Stimulated activated effector memory CD8-positive, alpha-beta T cell treated with anti-CD3 and anti-CD28 coated beads, Interleukin-12 subunit alpha, Interleukin-12 subunit beta, amount 100 ng/mL, for 72 hours (primary cell): ENCODE measurements at regions not wholly inside any gene's neighbourhood (a gene's known extent, or its start where the extent isn't known, plus 50 kb on each side); places are given as distances from the start of the nearest gene placed in this dataset.
"Not testable (repeated sequence)": the region's sequence is repeated elsewhere in the genome, so short reads cannot be mapped to it uniquely, and the experiment has no call there.

ENCODE experiments used
- ATAC-seq: fragments of 150-1000 bp; cut with Tn5 transposase; 2 replicates; pipeline ENCODE4 v1.10.0; 2021
- DNase-seq, 2 donors: peaks; one replicate each; pipeline ENCODE4 v3.0.0; 2021 to 2022; ENCODE audit warnings: low spot score in 2 of 2
- H3K27ac Mint-ChIP-seq: one replicate; pipeline ENCODE4 v1.8.0; 2022; ENCODE audit warnings: mild to moderate bottlenecking, mixed read lengths
- H3K36me3 Mint-ChIP-seq: one replicate; pipeline ENCODE4 v1.8.0; 2022; ENCODE audit warnings: mild to moderate bottlenecking, mixed read lengths
- H3K4me1 Mint-ChIP-seq: one replicate; pipeline ENCODE4 v1.8.0; 2022; ENCODE audit warnings: mixed read lengths
- H3K4me3 Mint-ChIP-seq: one replicate; pipeline ENCODE4 v1.8.0; 2022; ENCODE audit warnings: mild to moderate bottlenecking, mixed read lengths
- H3K9me3 Mint-ChIP-seq: one replicate; pipeline ENCODE4 v1.8.0; 2022; ENCODE audit warnings: mixed read lengths

DNA sequence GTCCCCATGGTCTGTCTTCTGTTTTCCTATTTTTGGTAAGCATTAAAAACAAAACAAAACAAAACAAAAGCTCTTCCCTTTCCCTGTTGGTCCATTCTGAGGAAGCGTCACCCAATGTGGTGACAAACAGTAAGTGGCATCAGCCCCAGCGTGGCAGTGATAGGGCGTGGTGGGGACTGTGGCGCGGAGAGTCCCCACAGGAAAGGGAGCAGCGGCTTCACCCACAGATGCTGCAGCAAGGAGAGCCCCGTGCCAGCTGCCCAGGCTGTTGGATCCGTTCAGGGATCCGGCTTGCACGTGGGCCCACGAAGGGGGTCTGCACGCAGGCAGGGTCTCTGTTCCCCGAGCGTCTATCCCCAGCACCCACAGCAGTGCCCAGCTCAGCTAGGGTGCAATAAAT, 279.2 kb downstream of the ADGRD1 start:
- not testable (repeated sequence) for DNase-seq, H3K9me3 Mint-ChIP-seq, ATAC-seq, H3K4me1 Mint-ChIP-seq, H3K36me3 Mint-ChIP-seq, H3K27ac Mint-ChIP-seq, H3K4me3 Mint-ChIP-seq

DNA sequence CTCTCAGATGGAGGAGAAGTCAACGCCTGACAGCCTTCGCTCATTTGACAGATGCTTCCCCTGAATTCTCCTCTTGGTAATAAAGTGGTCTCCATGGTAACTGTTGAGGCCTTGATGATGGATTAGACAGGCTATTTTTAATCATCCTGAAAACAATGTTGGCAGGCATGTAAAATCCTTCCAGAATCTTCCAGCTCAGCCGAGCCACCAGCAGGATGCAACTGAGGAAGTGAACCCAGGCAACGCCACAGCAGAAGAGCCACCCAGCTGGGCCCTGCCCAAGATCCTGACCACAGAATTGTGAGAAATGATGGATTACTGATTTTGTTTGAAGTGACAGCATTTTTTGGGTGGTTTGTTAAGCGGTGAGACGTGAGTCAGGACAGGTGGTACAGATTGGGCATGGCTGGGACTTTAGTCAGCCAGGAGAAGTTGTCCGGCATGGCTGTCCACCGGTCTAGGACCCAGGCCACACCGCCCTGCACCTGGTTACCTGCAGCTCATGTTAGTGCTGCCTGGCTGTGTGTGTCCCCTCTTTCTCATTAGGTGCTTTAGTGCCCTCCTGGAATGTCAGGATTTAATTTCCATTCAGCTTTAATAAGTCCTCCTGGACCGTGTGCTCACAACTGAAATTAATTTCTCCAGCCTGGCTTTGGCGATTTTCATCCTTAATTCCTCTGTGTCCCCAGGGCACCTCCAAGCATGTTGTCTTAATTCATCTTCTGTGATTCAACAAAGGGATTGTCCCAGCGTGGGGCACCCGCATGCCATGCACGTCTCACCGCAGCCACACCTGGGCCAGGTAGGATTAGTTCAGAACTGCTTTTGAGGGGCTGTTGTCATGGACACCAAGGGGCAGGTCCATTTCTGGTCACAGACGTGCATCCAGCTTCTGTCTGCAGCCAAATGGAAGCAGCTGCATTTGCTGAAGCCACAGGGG, 280.4 kb downstream of the ADGRD1 start:
- not testable (repeated sequence) for H3K4me3 Mint-ChIP-seq, DNase-seq, H3K4me1 Mint-ChIP-seq, ATAC-seq, H3K36me3 Mint-ChIP-seq, H3K9me3 Mint-ChIP-seq, H3K27ac Mint-ChIP-seq

DNA sequence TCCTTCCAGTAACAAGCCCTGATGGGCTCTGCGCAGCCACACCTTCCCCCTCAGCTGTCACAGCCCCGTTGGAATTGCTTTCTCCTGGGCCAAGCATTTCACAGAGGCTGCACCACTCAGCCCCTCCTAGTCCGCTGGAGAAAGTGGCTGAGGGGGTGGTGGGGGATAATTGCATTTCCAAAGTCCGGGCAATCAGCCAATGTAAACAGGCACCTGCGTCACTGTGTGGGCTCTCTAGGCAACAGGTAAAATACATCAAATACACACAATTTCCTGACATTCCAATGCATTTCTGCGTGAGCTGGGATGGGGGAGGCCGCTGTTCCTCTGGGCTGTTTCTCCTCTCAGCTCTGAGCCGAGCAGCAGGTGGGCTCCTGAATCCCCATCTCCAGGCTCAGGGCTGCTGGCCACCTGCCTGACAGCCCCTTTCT, 281.1 kb downstream of the ADGRD1 start:
- not testable (repeated sequence) for H3K4me1 Mint-ChIP-seq, H3K4me3 Mint-ChIP-seq, H3K9me3 Mint-ChIP-seq, H3K27ac Mint-ChIP-seq, H3K36me3 Mint-ChIP-seq, DNase-seq, ATAC-seq

- no peak for ATAC-seq
- Mint-ChIP-seq H3K9me3 (no peaks in the 10 kb centered on the region), H3K27ac (no peak overlapping the region), H3K4me1 (no peaks in the 10 kb centered on the region), H3K36me3 (no peaks in the 10 kb centered on the region), H3K4me3 (no peak overlapping the region)
- DNase-seq = no peak
Observed at GRCh38 chr12:131235871-131236271, 282.2 kb downstream of the ADGRD1 start.

DNA sequence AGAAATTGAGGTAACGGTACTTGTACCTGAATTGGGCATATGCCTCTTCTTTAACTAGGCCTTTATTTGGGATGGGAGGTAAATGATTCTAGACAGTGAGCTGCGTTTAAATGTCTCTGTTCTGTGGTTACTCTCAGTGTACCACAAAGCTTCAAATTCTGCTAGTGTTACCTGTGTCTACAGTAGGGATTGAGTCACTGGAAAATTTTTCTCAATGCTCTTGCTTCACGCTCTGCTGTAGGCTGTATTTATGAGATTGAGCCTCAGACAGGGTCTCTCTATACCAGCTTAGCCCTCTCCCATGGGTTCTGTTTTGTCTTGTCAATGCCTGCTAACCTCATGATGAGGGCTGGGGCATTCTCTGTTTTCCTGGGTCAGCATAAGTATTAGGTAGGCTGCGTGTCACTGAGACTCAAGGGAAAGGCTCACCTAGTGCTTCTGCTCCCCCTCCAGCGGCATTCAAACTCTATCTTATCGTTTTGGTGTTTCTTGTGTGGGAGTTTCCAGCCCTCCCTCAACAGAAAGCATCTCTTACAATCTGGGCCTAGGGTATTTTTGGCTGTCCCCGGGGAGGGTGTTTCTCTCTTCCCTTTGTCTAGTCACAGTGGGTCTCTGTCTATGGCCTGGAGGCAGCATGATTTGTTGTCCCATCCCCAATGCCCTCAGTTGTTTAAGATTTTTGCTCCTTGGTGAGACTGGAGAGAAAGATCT, 285.8 kb downstream of the ADGRD1 start:
- Mint-ChIP-seq H3K27ac (no peak overlapping the region), H3K4me3 (no peak overlapping the region), H3K36me3 (no peaks in the 10 kb centered on the region), H3K9me3 (no peaks in the 10 kb centered on the region), H3K4me1 (no peaks in the 10 kb centered on the region)
- peak; percentile 56 for ATAC-seq
- no peak for DNase-seq

- H3K36me3 Mint-ChIP-seq = no peaks in the 10 kb centered on the region
- no peaks in the 10 kb centered on the region for H3K4me1 Mint-ChIP-seq
- H3K27ac Mint-ChIP-seq = no peak overlapping the region
- DNase-seq (no peak), ATAC-seq (no peak)
- H3K9me3 Mint-ChIP-seq = no peaks in the 10 kb centered on the region
- H3K4me3 Mint-ChIP-seq = no peak overlapping the region
Observed at GRCh38 chr12:131241517-131241916, 287.8 kb downstream of the ADGRD1 start.

DNA sequence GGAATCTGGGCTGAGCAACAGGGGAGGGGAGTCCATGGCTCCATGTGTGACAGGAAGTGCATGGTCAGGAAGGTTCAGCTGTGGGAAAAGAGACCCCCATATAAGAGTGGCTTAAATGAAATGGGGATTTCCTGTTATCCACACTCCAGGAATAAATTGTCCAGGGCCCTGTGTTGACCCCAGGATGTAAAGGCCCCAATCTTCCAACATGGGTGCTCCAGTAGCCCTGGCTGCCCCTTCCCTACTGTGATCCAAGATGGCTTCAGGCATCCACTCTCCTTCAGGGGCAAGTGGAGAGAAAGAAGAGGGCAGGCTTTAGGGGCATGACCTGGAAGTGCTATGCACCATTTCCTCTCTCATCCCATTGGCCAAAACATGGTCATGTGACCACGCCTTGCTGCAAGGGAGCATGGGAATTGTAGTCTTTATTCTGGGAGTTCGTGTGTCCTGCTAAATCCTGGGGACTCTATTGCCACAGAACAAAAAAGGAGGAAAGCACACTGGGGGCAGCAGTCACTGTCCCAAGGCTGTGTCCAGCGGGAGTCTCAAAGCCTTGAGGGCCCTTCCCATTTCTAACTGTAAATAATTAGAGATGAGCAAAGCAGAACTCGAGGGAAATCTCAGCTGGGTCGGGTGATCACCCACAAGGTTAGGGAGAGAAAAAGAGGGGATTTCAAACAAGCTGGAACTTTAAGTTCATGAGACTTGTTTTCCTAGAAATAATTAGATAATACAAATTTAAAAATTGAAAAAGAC, 289.2 kb downstream of the ADGRD1 start:
- DNase-seq (no peak), ATAC-seq (peak; percentile 31)
- Mint-ChIP-seq H3K4me1 (no peaks in the 10 kb centered on the region), H3K9me3 (no peaks in the 10 kb centered on the region), H3K27ac (no peak overlapping the region), H3K36me3 (no peaks in the 10 kb centered on the region), H3K4me3 (no peak overlapping the region)

DNA sequence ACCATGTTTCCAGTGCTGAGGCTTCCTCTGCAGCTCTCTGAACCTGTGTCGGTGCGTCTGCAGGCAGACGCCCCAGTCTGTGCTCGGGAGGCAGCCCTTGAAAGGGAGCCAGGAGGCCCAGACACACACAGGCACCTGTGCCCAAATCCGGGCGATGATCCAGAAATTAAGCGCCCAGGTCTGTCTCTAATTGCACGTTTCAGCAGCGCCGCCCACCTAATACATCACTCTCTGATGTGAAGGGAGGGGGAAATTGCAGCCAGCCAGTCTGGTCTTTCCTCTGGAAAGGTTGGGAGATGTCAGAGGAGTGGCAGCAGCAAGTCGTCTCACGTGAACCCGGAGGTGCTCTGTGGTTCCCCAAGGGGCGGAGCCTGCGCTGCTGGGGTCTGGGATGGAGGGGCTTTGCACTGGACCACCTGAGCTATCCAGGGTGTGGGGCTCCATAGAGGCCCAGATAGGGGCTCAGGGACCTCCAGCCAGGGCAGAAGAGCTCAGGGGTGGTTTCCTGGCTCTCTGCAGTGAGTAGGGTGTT, 290.5 kb downstream of the ADGRD1 start:
- not testable (repeated sequence) for ATAC-seq, H3K9me3 Mint-ChIP-seq, H3K27ac Mint-ChIP-seq, H3K4me1 Mint-ChIP-seq, H3K4me3 Mint-ChIP-seq, DNase-seq, H3K36me3 Mint-ChIP-seq

GRCh38 chr12:131245161-131245560, 291.5 kb downstream of the ADGRD1 start:
- H3K4me3 Mint-ChIP-seq, H3K4me1 Mint-ChIP-seq, DNase-seq, H3K27ac Mint-ChIP-seq, ATAC-seq, H3K36me3 Mint-ChIP-seq, H3K9me3 Mint-ChIP-seq: not testable (repeated sequence)

DNA sequence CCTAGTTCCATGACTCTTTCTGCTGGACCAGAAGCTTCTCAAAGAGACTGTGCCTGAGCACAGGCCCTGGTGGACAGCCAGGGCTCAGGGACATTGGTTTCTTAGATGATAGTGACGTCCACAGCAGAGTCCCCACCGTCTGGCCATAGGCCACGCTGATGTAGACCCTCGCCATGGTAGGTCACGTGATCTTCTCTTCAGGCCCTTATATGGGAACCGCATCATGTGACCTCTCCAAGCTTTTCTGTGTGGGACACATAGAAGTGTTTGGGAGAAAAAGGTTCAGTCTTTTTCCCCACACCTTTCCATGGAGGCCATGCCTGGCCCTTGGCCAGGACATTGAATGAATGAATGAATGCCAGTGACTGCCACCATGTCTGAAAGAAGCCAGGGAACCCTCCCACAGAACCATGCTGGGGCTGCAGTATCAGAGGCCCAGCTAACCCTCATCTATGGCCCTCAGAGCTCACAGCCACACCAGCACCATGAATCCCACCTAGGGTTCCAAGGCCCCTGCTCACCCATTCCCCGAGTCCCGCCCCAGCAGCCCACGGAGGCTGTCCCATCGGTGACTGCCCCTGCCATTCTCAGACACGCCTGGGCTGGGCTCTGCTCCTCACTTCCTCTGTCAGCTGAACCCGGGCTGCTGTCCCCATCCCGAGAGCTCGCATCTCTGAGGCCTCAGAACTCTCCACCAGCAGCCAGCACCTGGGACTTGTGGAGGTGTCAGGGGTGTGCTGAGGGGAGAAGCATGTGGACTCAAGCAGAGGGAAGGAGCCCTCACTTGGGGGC, 292.1 kb downstream of the ADGRD1 start:
- ATAC-seq = no peak
- H3K36me3 Mint-ChIP-seq = no peaks in the 10 kb centered on the region
- no peak overlapping the region for H3K4me3 Mint-ChIP-seq
- DNase-seq = no peak
- no peaks in the 10 kb centered on the region for H3K4me1 Mint-ChIP-seq
- H3K27ac Mint-ChIP-seq = no peak overlapping the region
- no peaks in the 10 kb centered on the region for H3K9me3 Mint-ChIP-seq

DNA sequence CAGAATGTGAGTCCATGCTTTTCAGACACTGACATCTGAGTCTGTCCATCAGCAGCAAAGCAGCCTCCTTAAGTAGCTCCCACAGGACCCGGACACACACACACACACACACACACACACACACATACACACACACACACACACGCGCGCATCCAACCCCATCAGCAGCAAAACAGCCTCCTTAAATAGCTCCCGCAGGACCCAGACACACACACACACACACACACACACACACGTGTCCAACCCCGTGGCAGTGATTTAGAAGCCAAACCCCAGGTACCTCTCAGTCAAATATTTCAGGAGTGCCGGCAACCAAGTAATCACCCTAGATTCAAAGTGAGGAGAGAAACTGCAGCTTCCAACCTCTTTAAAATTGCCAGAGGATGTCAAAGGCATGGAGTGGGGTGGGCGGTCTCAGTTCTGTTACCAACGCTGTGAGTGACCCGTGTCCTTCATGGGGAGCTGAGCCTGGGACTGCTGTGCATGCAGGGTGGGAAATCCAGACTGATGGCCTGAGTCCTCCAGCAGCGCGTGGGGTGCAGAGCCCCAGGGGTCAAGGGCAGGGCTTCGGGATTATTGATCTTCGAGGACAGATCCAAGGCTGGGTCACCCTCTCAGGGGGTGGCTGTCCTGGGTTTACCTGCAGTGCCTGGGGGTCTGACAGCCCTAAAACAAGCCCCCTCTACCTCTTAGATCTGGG, 293.5 kb downstream of the ADGRD1 start:
- not testable (repeated sequence) for H3K4me3 Mint-ChIP-seq, DNase-seq, H3K9me3 Mint-ChIP-seq, ATAC-seq, H3K4me1 Mint-ChIP-seq, H3K27ac Mint-ChIP-seq, H3K36me3 Mint-ChIP-seq

DNA sequence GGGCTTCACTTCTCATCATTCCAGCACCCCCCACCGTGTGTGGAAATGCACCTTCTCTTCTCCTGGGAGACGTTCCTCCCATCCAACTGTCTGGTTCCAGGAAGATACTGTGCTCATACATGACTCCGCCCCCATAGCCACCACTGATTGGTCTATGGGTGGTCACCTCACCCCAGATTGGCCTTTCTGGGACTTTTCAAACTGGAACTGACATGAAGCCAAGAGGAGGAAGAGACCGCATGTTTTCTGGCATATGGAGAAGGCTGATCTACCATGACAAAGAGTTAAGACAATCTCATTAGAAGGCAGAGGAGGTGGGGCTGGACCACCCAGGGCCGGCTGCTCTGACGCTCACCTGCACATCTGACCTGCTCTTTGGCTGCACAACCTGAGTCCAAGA, 294.2 kb downstream of the ADGRD1 start:
- not testable (repeated sequence) for H3K4me3 Mint-ChIP-seq, H3K9me3 Mint-ChIP-seq, H3K36me3 Mint-ChIP-seq, H3K27ac Mint-ChIP-seq, DNase-seq, H3K4me1 Mint-ChIP-seq, ATAC-seq

GRCh38 chr12:131249246-131250027, 295.7 kb downstream of the ADGRD1 start:
- no peak for DNase-seq
- no peaks in the 10 kb centered on the region for H3K4me1 Mint-ChIP-seq
- H3K27ac Mint-ChIP-seq = no peak overlapping the region
- H3K4me3 Mint-ChIP-seq = no peak overlapping the region
- H3K36me3 Mint-ChIP-seq = no peaks in the 10 kb centered on the region
- no peaks in the 10 kb centered on the region for H3K9me3 Mint-ChIP-seq
- no peak for ATAC-seq
